Breast epithelium (tissue), 3 donors: ENCODE measurements at regions not wholly inside any gene's neighbourhood (a gene's known extent, or its start where the extent isn't known, plus 50 kb on each side); places are given as distances from the start of the nearest gene placed in this dataset.

ENCODE experiments used
- POLR2A ChIP-seq: fragments of 450-650 bp; IDR thresholded peaks from one replicate; pipeline ENCODE4 v1.6.1; 2016; ENCODE audit warnings: antibody characterized with exemption, mild to moderate bottlenecking, moderate library complexity
- POLR2AphosphoS5 ChIP-seq, 3 donors: sonication (generic); formaldehyde crosslinking; IDR thresholded peaks; one replicate each; pipeline ENCODE4 v1.6.1; 2017; ENCODE audit warnings: antibody characterized with exemption in 3 of 3
- TF ChIP-seq, protein P1 (sequence below), 3 donors: fragments of 450-650 bp; IDR thresholded peaks; one replicate each; pipeline ENCODE4 v1.5.1; 2016 to 2017; ENCODE audit warnings: antibody characterized with exemption in 3 of 3, mild to moderate bottlenecking in 3 of 3, moderate library complexity in 3 of 3

DNA sequence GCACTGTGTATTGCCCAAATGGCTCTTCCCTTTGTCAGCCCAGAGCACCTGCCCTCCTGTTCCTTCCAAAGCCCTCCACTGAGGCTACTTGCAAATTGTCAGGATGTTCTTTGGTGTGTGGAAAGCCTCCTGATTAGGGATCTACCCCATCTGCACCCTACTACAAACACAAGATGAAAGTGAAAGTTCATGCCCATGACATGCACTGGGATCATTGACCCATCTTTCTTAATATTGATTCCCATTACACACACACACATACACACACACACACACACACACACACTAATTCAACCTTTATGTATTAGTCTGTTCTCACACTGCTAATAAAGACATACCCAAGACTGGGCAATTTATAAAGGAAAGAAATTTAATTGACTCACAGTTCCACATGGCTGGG, 213.7 kb upstream of the IGFBP3 start:
- TF ChIP-seq, protein P1, sequence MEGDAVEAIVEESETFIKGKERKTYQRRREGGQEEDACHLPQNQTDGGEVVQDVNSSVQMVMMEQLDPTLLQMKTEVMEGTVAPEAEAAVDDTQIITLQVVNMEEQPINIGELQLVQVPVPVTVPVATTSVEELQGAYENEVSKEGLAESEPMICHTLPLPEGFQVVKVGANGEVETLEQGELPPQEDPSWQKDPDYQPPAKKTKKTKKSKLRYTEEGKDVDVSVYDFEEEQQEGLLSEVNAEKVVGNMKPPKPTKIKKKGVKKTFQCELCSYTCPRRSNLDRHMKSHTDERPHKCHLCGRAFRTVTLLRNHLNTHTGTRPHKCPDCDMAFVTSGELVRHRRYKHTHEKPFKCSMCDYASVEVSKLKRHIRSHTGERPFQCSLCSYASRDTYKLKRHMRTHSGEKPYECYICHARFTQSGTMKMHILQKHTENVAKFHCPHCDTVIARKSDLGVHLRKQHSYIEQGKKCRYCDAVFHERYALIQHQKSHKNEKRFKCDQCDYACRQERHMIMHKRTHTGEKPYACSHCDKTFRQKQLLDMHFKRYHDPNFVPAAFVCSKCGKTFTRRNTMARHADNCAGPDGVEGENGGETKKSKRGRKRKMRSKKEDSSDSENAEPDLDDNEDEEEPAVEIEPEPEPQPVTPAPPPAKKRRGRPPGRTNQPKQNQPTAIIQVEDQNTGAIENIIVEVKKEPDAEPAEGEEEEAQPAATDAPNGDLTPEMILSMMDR (IDR thresholded peaks at IDR 0.05), result no peak
- TF ChIP-seq POLR2AphosphoS5 (IDR thresholded peaks at IDR 0.05), result no peak
- TF ChIP-seq POLR2A, result no peak
